ENCODE measurements at regions not wholly inside any gene's neighbourhood (a gene's known extent, or its start where the extent isn't known, plus 50 kb on each side); places are given as distances from the start of the nearest gene placed in this dataset.
"Not testable (repeated sequence)": the region's sequence is repeated elsewhere in the genome, so short reads cannot be mapped to it uniquely, and the experiment has no call there.

- Histone ChIP-seq H3K4me3 (IDR thresholded peaks at IDR 0.05; ENCODE audit: insufficient read depth, low read depth, low read length) (no peak overlapping the region), H3K36me3 (ENCODE audit: insufficient read depth) (no peaks in the 10 kb centered on the region), H3K79me2 (ENCODE audit: insufficient read depth, low read depth) (no peaks in the 10 kb centered on the region), H3K27ac (no peak overlapping the region), H3K27me3 (ENCODE audit: insufficient read depth, low read depth) (no peaks in the 10 kb centered on the region), H4K20me1 (ENCODE audit: insufficient read depth) (no peaks in the 10 kb centered on the region), H3K4me1 (ENCODE audit: low read depth, poor library complexity, severe bottlenecking) (peaks cover 10% of the 10 kb centered on the region), H2AFZ (ENCODE audit: low read depth) (peak overlapping the region; percentile 34), H3K4me2 (peak overlapping the region; percentile 57), H3K9ac (no peak overlapping the region)
- TF ChIP-seq CTCF (conservative IDR thresholded peaks at IDR 0.05; ENCODE audit: low read depth, low read length): no peak
Observed at GRCh38 chrX:40897718-40898270, 162.5 kb upstream of the MED14 start.

GRCh38 chrX:40904739-40905138 lies 169.4 kb upstream of the MED14 start:
- H3K4me1 ChIP-seq (ENCODE audit: low read depth, poor library complexity, severe bottlenecking); H3K27me3 ChIP-seq (ENCODE audit: insufficient read depth, low read depth): not testable (repeated sequence)

GRCh38 chrX:40908026-40908425 lies 172.7 kb upstream of the MED14 start:
- Histone ChIP-seq H3K4me2 (no peak overlapping the region), H3K9ac (no peak overlapping the region), H3K27ac (no peak overlapping the region), H3K79me2 (ENCODE audit: insufficient read depth, low read depth) (no peaks in the 10 kb centered on the region), H2AFZ (ENCODE audit: low read depth) (no peak overlapping the region), H4K20me1 (ENCODE audit: insufficient read depth) (no peaks in the 10 kb centered on the region), H3K4me1 (ENCODE audit: low read depth, poor library complexity, severe bottlenecking) (no peaks in the 10 kb centered on the region), H3K27me3 (ENCODE audit: insufficient read depth, low read depth) (no peaks in the 10 kb centered on the region), H3K4me3 (IDR thresholded peaks at IDR 0.05; ENCODE audit: insufficient read depth, low read depth, low read length) (no peak overlapping the region), H3K36me3 (ENCODE audit: insufficient read depth) (no peaks in the 10 kb centered on the region)
- no peak for TF ChIP-seq CTCF (conservative IDR thresholded peaks at IDR 0.05; ENCODE audit: low read depth, low read length)

More at GRCh38 chrX:40904739-40905138, 169.4 kb upstream of the MED14 start:
- H3K9ac ChIP-seq; H3K4me2 ChIP-seq; H3K4me3 ChIP-seq (IDR thresholded peaks at IDR 0.05; ENCODE audit: insufficient read depth, low read depth, low read length); H3K27ac ChIP-seq; H3K79me2 ChIP-seq (ENCODE audit: insufficient read depth, low read depth); H4K20me1 ChIP-seq (ENCODE audit: insufficient read depth); H2AFZ ChIP-seq (ENCODE audit: low read depth); H3K36me3 ChIP-seq (ENCODE audit: insufficient read depth): not testable (repeated sequence)

GRCh38 chrX:40908857-40909475 lies 173.6 kb upstream of the MED14 start:
- Histone ChIP-seq H3K4me1 (ENCODE audit: low read depth, poor library complexity, severe bottlenecking) (no peaks in the 10 kb centered on the region), H3K79me2 (ENCODE audit: insufficient read depth, low read depth) (no peaks in the 10 kb centered on the region), H3K27me3 (ENCODE audit: insufficient read depth, low read depth) (no peaks in the 10 kb centered on the region), H3K4me2 (no peak overlapping the region), H3K9ac (no peak overlapping the region), H3K36me3 (ENCODE audit: insufficient read depth) (no peaks in the 10 kb centered on the region), H2AFZ (ENCODE audit: low read depth) (no peak overlapping the region), H3K4me3 (IDR thresholded peaks at IDR 0.05; ENCODE audit: insufficient read depth, low read depth, low read length) (no peak overlapping the region), H3K27ac (no peak overlapping the region), H4K20me1 (ENCODE audit: insufficient read depth) (no peaks in the 10 kb centered on the region)
- no peak for TF ChIP-seq CTCF (conservative IDR thresholded peaks at IDR 0.05; ENCODE audit: low read depth, low read length)

- no peaks in the 10 kb centered on the region for H4K20me1 ChIP-seq (ENCODE audit: insufficient read depth)
- H3K4me3 ChIP-seq (IDR thresholded peaks at IDR 0.05; ENCODE audit: insufficient read depth, low read depth, low read length): no peak overlapping the region
- H3K4me2 ChIP-seq: no peak overlapping the region
- no peak for TF ChIP-seq CTCF (conservative IDR thresholded peaks at IDR 0.05; ENCODE audit: low read depth, low read length)
- H2AFZ ChIP-seq (ENCODE audit: low read depth): no peak overlapping the region
- no peaks in the 10 kb centered on the region for H3K4me1 ChIP-seq (ENCODE audit: low read depth, poor library complexity, severe bottlenecking)
- no peaks in the 10 kb centered on the region for H3K27me3 ChIP-seq (ENCODE audit: insufficient read depth, low read depth)
- no peaks in the 10 kb centered on the region for H3K36me3 ChIP-seq (ENCODE audit: insufficient read depth)
- no peak overlapping the region for H3K27ac ChIP-seq
- H3K9ac ChIP-seq: no peak overlapping the region
- H3K79me2 ChIP-seq (ENCODE audit: insufficient read depth, low read depth): no peaks in the 10 kb centered on the region
Observed at GRCh38 chrX:40912166-40912565, 173.1 kb upstream of the USP9X start.
